ENCODE measurements at regions not wholly inside any gene's neighbourhood (a gene's known extent, or its start where the extent isn't known, plus 50 kb on each side); places are given as distances from the start of the nearest gene placed in this dataset.
"Not testable (repeated sequence)": the region's sequence is repeated elsewhere in the genome, so short reads cannot be mapped to it uniquely, and the experiment has no call there.

GRCh38 chr18:35868915-35869314 lies 103.6 kb upstream of the RMP24 start:
- DNase-seq (ENCODE audit: extremely low read depth, low read depth, low spot score), result no peak

GRCh38 chr18:35871337-35871736 lies 101.1 kb upstream of the RMP24 start:
- no peak for DNase-seq (ENCODE audit: extremely low read depth, low read depth, low spot score)

GRCh38 chr18:35875566-35875965 lies 96.9 kb upstream of the RMP24 start:
- no peak for DNase-seq (ENCODE audit: extremely low read depth, low read depth, low spot score)

- DNase-seq (ENCODE audit: extremely low read depth, low read depth, low spot score), result no peak
These were observed 96.2 kb upstream of the RMP24 start for GRCh38 chr18:35876243-35876642.

- DNase-seq (ENCODE audit: extremely low read depth, low read depth, low spot score), result no peak
These were observed 91.6 kb upstream of the RMP24 start for GRCh38 chr18:35880788-35881455.

GRCh38 chr18:35888329-35888728 lies 84.2 kb upstream of the RMP24 start:
- no peak for DNase-seq (ENCODE audit: extremely low read depth, low read depth, low spot score)

- no peak for DNase-seq (ENCODE audit: extremely low read depth, low read depth, low spot score)
These were observed 82.8 kb upstream of the RMP24 start for GRCh38 chr18:35889677-35890076.

- no peak for DNase-seq (ENCODE audit: extremely low read depth, low read depth, low spot score)
These were observed 82.2 kb upstream of the RMP24 start for GRCh38 chr18:35890323-35890722.

- DNase-seq (ENCODE audit: extremely low read depth, low read depth, low spot score), result no peak
These were observed 80.4 kb upstream of the RMP24 start for GRCh38 chr18:35892118-35892517.

- not testable (repeated sequence) for DNase-seq (ENCODE audit: extremely low read depth, low read depth, low spot score)
These were observed 75.0 kb upstream of the RMP24 start for GRCh38 chr18:35897481-35897880.

GRCh38 chr18:35904389-35905037 lies 68.0 kb upstream of the RMP24 start:
- no peak for DNase-seq (ENCODE audit: extremely low read depth, low read depth, low spot score)

GRCh38 chr18:35905436-35905835 lies 67.0 kb upstream of the RMP24 start:
- no peak for DNase-seq (ENCODE audit: extremely low read depth, low read depth, low spot score)

- DNase-seq (ENCODE audit: extremely low read depth, low read depth, low spot score), result not testable (repeated sequence)
These were observed 66.2 kb upstream of the RMP24 start for GRCh38 chr18:35906291-35906690.

- DNase-seq (ENCODE audit: extremely low read depth, low read depth, low spot score), result no peak
These were observed 62.2 kb upstream of the RMP24 start for GRCh38 chr18:35910327-35910726.

- DNase-seq (ENCODE audit: extremely low read depth, low read depth, low spot score), result no peak
These were observed 60.1 kb upstream of the RMP24 start for GRCh38 chr18:35912332-35912731.

- DNase-seq (ENCODE audit: extremely low read depth, low read depth, low spot score), result no peak
These were observed 57.4 kb upstream of the RMP24 start for GRCh38 chr18:35915056-35915455.

- DNase-seq (ENCODE audit: extremely low read depth, low read depth, low spot score), result no peak
These were observed 55.4 kb upstream of the RMP24 start for GRCh38 chr18:35917043-35917442.

- DNase-seq (ENCODE audit: extremely low read depth, low read depth, low spot score), result no peak
These were observed 53.9 kb upstream of the RMP24 start for GRCh38 chr18:35918564-35918963.

- DNase-seq (ENCODE audit: extremely low read depth, low read depth, low spot score), result no peak
These were observed 53.3 kb upstream of the RMP24 start for GRCh38 chr18:35919179-35919578.

- DNase-seq (ENCODE audit: extremely low read depth, low read depth, low spot score), result no peak
These were observed 51.9 kb upstream of the RMP24 start for GRCh38 chr18:35920623-35921022.

All from glomerular endothelial cell (primary cell).